ENCODE measurements at regions not wholly inside any gene's neighbourhood (a gene's known extent, or its start where the extent isn't known, plus 50 kb on each side); places are given as distances from the start of the nearest gene placed in this dataset.

DNA sequence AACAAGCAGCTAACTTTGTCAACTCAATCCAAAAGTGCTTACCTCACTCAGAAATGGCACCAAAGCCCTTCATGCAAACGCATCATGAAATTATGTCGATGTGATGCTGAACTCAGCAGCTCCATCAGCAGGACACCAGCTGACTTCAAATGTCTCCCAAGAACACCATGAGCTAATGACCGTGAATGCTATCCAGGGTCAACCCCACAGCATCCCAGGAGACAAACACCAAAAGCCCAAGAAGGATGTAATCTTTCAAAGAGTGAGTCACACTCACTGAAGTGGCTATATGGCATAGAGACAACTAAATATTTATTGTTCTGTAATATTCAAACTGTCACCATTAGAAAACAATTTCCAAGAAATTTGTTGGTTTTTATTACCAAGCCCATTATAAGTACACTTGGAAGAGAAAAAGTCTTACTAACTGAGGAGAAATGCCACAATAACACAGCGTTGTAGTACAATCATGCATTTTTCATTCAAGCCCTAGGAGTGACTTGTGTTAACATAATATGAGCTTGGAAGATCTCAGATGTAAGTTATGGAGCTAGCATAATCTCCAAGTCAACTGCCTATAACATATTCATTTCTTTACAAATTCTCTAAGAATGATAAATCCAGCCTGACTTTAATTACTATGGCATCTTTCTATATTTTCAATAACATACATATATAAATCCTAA, 165.0 kb upstream of the CCDC68 start:
- Histone ChIP-seq H3K27ac (ENCODE audit: low read depth in 1 of 2, low read length in 2 of 2) (no peak overlapping the region), H3K27me3 (ENCODE audit: control insufficient read depth in 2 of 2, insufficient read depth in 2 of 2, low read length in 2 of 2) (no peaks in the 10 kb centered on the region), H3K9ac (ENCODE audit: insufficient read depth, low read length, poor library complexity, severe bottlenecking) (no peak overlapping the region), H3K9me3 (replicated peaks in 1 of 2; ENCODE audit: control insufficient read depth in 1 of 2, insufficient read depth in 1 of 2, low read length in 2 of 2) (peaks cover 0 to 7% of the 10 kb centered on the region in 2 donors), H4K20me1 (ENCODE audit: insufficient read depth, low read length) (no peaks in the 10 kb centered on the region), H3K4me3 (replicated peaks in 1 of 3; ENCODE audit: low read depth in 2 of 3, low read length in 3 of 3) (no peak overlapping the region), H3K4me2 (replicated peaks; ENCODE audit: extremely low read depth, low read length, poor library complexity, severe bottlenecking) (no peak overlapping the region), H3K79me2 (ENCODE audit: insufficient read depth, low read length) (no peaks in the 10 kb centered on the region), H3K36me3 (replicated peaks in 1 of 2; ENCODE audit: control insufficient read depth in 1 of 2, insufficient read depth in 2 of 2, low read length in 2 of 2) (no peaks in the 10 kb centered on the region), H3K4me1 (ENCODE audit: control insufficient read depth in 1 of 2, insufficient read depth in 2 of 2, low read length in 2 of 2) (no peaks in the 10 kb centered on the region), H2AFZ (ENCODE audit: insufficient read depth, low read depth, low read length, poor library complexity, severe bottlenecking) (no peak overlapping the region)
- Mint-ChIP-seq H3K4me1 (no peaks in the 10 kb centered on the region), H3K9me3 (peaks cover 1 to 13% (median 3%) of the 10 kb centered on the region in 7 donors), H3K27me3 (ENCODE audit: low read depth in 3 of 3) (peaks cover 0 to 4% (median 4%) of the 10 kb centered on the region in 3 donors), H3K36me3 (no peaks in the 10 kb centered on the region), H3K4me3 (no peak overlapping the region), H3K27ac (no peak overlapping the region)
- TF ChIP-seq, protein P1, sequence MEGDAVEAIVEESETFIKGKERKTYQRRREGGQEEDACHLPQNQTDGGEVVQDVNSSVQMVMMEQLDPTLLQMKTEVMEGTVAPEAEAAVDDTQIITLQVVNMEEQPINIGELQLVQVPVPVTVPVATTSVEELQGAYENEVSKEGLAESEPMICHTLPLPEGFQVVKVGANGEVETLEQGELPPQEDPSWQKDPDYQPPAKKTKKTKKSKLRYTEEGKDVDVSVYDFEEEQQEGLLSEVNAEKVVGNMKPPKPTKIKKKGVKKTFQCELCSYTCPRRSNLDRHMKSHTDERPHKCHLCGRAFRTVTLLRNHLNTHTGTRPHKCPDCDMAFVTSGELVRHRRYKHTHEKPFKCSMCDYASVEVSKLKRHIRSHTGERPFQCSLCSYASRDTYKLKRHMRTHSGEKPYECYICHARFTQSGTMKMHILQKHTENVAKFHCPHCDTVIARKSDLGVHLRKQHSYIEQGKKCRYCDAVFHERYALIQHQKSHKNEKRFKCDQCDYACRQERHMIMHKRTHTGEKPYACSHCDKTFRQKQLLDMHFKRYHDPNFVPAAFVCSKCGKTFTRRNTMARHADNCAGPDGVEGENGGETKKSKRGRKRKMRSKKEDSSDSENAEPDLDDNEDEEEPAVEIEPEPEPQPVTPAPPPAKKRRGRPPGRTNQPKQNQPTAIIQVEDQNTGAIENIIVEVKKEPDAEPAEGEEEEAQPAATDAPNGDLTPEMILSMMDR (IDR thresholded peaks at IDR 0.05) = no peak
- no peak for DNase-seq
- intact Hi-C loops (cut with micrococcal nuclease) = no loop called here
- WGBS (ENCODE audit: insufficient coverage) = 100% methylated on average over 2 of the region's 4 CpGs

DNA sequence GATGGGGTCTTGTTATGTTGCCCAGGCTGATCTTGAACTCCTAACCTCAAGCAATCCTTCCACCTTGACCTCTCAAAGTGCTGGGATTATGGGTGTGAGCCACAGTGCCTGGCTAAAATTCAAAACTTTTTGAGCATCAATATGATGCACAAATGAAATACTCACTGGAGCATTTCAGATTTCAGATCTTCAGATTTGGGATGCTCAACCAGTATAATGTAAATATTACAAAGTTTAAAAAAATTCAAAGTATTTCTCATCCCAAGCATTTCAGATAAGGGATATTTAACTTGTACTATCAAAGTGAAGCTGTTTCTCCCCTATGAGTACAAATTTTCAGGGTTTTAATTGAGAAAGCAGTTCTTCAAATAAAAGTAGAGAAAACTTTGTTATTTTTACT, 164.1 kb upstream of the CCDC68 start:
- Histone ChIP-seq H4K20me1 (ENCODE audit: insufficient read depth, low read length) (no peaks in the 10 kb centered on the region), H2AFZ (ENCODE audit: insufficient read depth, low read depth, low read length, poor library complexity, severe bottlenecking) (no peak overlapping the region), H3K4me2 (replicated peaks; ENCODE audit: extremely low read depth, low read length, poor library complexity, severe bottlenecking) (no peak overlapping the region), H3K27ac (ENCODE audit: low read depth in 1 of 2, low read length in 2 of 2) (no peak overlapping the region), H3K27me3 (ENCODE audit: control insufficient read depth in 2 of 2, insufficient read depth in 2 of 2, low read length in 2 of 2) (no peaks in the 10 kb centered on the region), H3K9ac (ENCODE audit: insufficient read depth, low read length, poor library complexity, severe bottlenecking) (no peak overlapping the region), H3K36me3 (replicated peaks in 1 of 2; ENCODE audit: control insufficient read depth in 1 of 2, insufficient read depth in 2 of 2, low read length in 2 of 2) (no peaks in the 10 kb centered on the region), H3K9me3 (replicated peaks in 1 of 2; ENCODE audit: control insufficient read depth in 1 of 2, insufficient read depth in 1 of 2, low read length in 2 of 2) (peaks cover 0 to 5% of the 10 kb centered on the region in 2 donors), H3K79me2 (ENCODE audit: insufficient read depth, low read length) (no peaks in the 10 kb centered on the region), H3K4me1 (ENCODE audit: control insufficient read depth in 1 of 2, insufficient read depth in 2 of 2, low read length in 2 of 2) (no peaks in the 10 kb centered on the region), H3K4me3 (replicated peaks in 1 of 3; ENCODE audit: low read depth in 2 of 3, low read length in 3 of 3) (no peak overlapping the region)
- no peak overlapping the region for H3K27ac Mint-ChIP-seq
- DNase-seq = no peak
- no peak overlapping the region for H3K4me3 Mint-ChIP-seq
- peaks cover 1 to 11% (median 3%) of the 10 kb centered on the region in 7 donors for H3K9me3 Mint-ChIP-seq
- intact Hi-C loops (cut with micrococcal nuclease) = no loop called here
- H3K36me3 Mint-ChIP-seq = no peaks in the 10 kb centered on the region
- peaks cover 0 to 6% (median 2%) of the 10 kb centered on the region in 3 donors for H3K27me3 Mint-ChIP-seq (ENCODE audit: low read depth in 3 of 3)
- TF ChIP-seq, protein P1 (IDR thresholded peaks at IDR 0.05) = no peak
- no peaks in the 10 kb centered on the region for H3K4me1 Mint-ChIP-seq

Measured in CD14-positive monocyte (primary cell).